WTC11 (cell line): ENCODE measurements at regions not wholly inside any gene's neighbourhood (a gene's known extent, or its start where the extent isn't known, plus 50 kb on each side); places are given as distances from the start of the nearest gene placed in this dataset.

ENCODE experiments used
- CREB1 ChIP-seq: sonication (generic); formaldehyde crosslinking; IDR thresholded peaks from 2 replicates; pipeline ENCODE4 v1.8.0; 2023; ENCODE audit warnings: mild to moderate bottlenecking, missing genetic modification reagents
- CTCF ChIP-seq: fragments of 200-600 bp; IDR thresholded peaks from 2 replicates; pipeline ENCODE4 v1.8.0; 2022; ENCODE audit warnings: antibody characterized with exemption
- ELF4 ChIP-seq: sonication (generic); formaldehyde crosslinking; IDR thresholded peaks from 2 replicates; pipeline ENCODE4 v1.8.1; 2022; ENCODE audit warnings: low read depth, mild to moderate bottlenecking, moderate library complexity, missing genetic modification reagents
- JUN ChIP-seq: sonication (generic); formaldehyde crosslinking; IDR thresholded peaks from 2 replicates; pipeline ENCODE4 v1.8.0; 2023; ENCODE audit warnings: mild to moderate bottlenecking, missing genetic modification reagents
- MAX ChIP-seq: sonication (generic); formaldehyde crosslinking; IDR thresholded peaks from 2 replicates; pipeline ENCODE4 v1.8.0; 2022; ENCODE audit warnings: mild to moderate bottlenecking, missing genetic modification reagents

GRCh38 chr3:148615382-148615781, 82.3 kb upstream of the AGTR1 start:
- TF ChIP-seq JUN (no peak), CREB1 (CRISPR knock-in tag) (no peak), CTCF (no peak), MAX (no peak), ELF4 (CRISPR knock-in tag) (no peak)
